HEK293 (cell line): ENCODE measurements at regions not wholly inside any gene's neighbourhood (a gene's known extent, or its start where the extent isn't known, plus 50 kb on each side); places are given as distances from the start of the nearest gene placed in this dataset.
A peak's percentile ranks its signal among the peaks of the same experiment; 100 is the strongest.

Source experiments
- CTCF ChIA-PET: fragments of 350-600 bp; formaldehyde crosslinking; extraction: SDS; loops from one replicate; lab custom pipeline; 2021; ENCODE audit warnings: antibody characterized with exemption; lab: Yijun Ruan, JAX
- POLR2A ChIA-PET: fragments of 300-600 bp; formaldehyde crosslinking; extraction: SDS; loops from one replicate; lab custom pipeline; 2020; ENCODE audit warnings: antibody characterized with exemption, inconsistent platforms; lab: Yijun Ruan, JAX
- H3K27ac ChIP-seq: fragments of 200-500 bp; sonication (Bioruptor generic); 2 replicates; pipeline ENCODE4 v1.5.1; 2014; ENCODE audit warnings: low read depth, low read length, control low read depth, inconsistent platforms; ENCODE audit errors: extremely low read depth
- H3K36me3 ChIP-seq, 2 experiments: fragments of 200-500 bp in 1 of 2; sonication (Bioruptor generic) in 1 of 2; 1 replicate in 1 of 2; 2 replicates in 1 of 2; pipeline ENCODE4 v1.5.1; 2014 to 2017; ENCODE audit warnings: inconsistent platforms in 2 of 2, low read length in 2 of 2; ENCODE audit not compliant: control insufficient read depth in 2 of 2, insufficient read depth in 1 of 2
- H3K4me1 ChIP-seq: fragments of 200-500 bp; sonication (Bioruptor generic); 2 replicates; pipeline ENCODE4 v1.5.1; 2014; ENCODE audit warnings: mild to moderate bottlenecking, low read length, inconsistent platforms; ENCODE audit not compliant: control insufficient read depth, insufficient read depth
- H3K4me3 ChIP-seq: 2 replicates; pipeline ENCODE4 v1.5.1; 2011; ENCODE audit warnings: low read depth, mild to moderate bottlenecking, control low read depth, low read length, moderate library complexity
- H3K9me3 ChIP-seq: fragments of 200-500 bp; sonication (Bioruptor generic); 2 replicates; pipeline ENCODE4 v1.5.1; 2014; ENCODE audit warnings: low read depth, low read length, inconsistent platforms; ENCODE audit not compliant: control insufficient read depth, insufficient read depth
- EGR2 ChIP-seq: fragments of 450-650 bp; formaldehyde crosslinking; IDR thresholded peaks from 2 replicates; pipeline ENCODE4 v1.5.1; 2016; ENCODE audit warnings: low read depth, missing biosample characterization, missing genetic modification characterization
- FEZF1 ChIP-seq: fragments of 450-650 bp; formaldehyde crosslinking; IDR thresholded peaks from 2 replicates; pipeline ENCODE4 v1.5.1; 2016; ENCODE audit warnings: missing biosample characterization, missing genetic modification characterization
- IKZF3 ChIP-seq: fragments of 450-650 bp; IDR thresholded peaks from 2 replicates; pipeline ENCODE4 v1.5.0; 2018; ENCODE audit warnings: missing biosample characterization, mild to moderate bottlenecking, missing genetic modification characterization, moderate library complexity
- KLF16 ChIP-seq: fragments of 450-650 bp; formaldehyde crosslinking; IDR thresholded peaks from 2 replicates; pipeline ENCODE4 v1.5.1; 2017; ENCODE audit warnings: missing biosample characterization, missing genetic modification characterization
- KLF9 ChIP-seq: fragments of 450-650 bp; formaldehyde crosslinking; IDR thresholded peaks from 2 replicates; pipeline ENCODE4 v1.5.1; 2016; ENCODE audit warnings: missing biosample characterization, missing genetic modification characterization, low read depth
- SP2 ChIP-seq: fragments of 450-650 bp; formaldehyde crosslinking; IDR thresholded peaks from 2 replicates; pipeline ENCODE4 v1.5.1; 2016; ENCODE audit warnings: missing biosample characterization, missing genetic modification characterization
- ZFHX2 ChIP-seq: fragments of 450-650 bp; formaldehyde crosslinking; conservative IDR thresholded peaks from 2 replicates; pipeline ENCODE4 v1.5.1; 2016; ENCODE audit warnings: missing biosample characterization, missing genetic modification characterization
- ZNF132 ChIP-seq: fragments of 450-650 bp; formaldehyde crosslinking; IDR thresholded peaks from 2 replicates; pipeline ENCODE4 v1.5.1; 2017; ENCODE audit warnings: missing biosample characterization, missing genetic modification characterization, borderline replicate concordance
- ZNF169 ChIP-seq: fragments of 450-650 bp; formaldehyde crosslinking; IDR thresholded peaks from 2 replicates; pipeline ENCODE4 v1.5.1; 2016; ENCODE audit warnings: missing biosample characterization, missing genetic modification characterization
- ZNF23 ChIP-seq: fragments of 450-650 bp; formaldehyde crosslinking; IDR thresholded peaks from 2 replicates; pipeline ENCODE4 v1.5.1; 2016; ENCODE audit warnings: missing biosample characterization, missing genetic modification characterization, borderline replicate concordance
- ZNF302 ChIP-seq: fragments of 450-650 bp; formaldehyde crosslinking; IDR thresholded peaks from 2 replicates; pipeline ENCODE4 v1.5.1; 2016; ENCODE audit warnings: missing biosample characterization, missing genetic modification characterization, low read depth
- ZNF350 ChIP-seq: fragments of 450-650 bp; formaldehyde crosslinking; IDR thresholded peaks from 2 replicates; pipeline ENCODE4 v1.5.0; 2017; ENCODE audit warnings: missing biosample characterization, mild to moderate bottlenecking, missing genetic modification characterization
- ZNF394 ChIP-seq: fragments of 450-650 bp; formaldehyde crosslinking; IDR thresholded peaks from 2 replicates; pipeline ENCODE4 v1.5.1; 2016; ENCODE audit warnings: missing biosample characterization, missing genetic modification characterization, mild to moderate bottlenecking, moderate library complexity, borderline replicate concordance
- ZNF529 ChIP-seq: fragments of 450-650 bp; formaldehyde crosslinking; IDR thresholded peaks from 2 replicates; pipeline ENCODE4 v1.5.1; 2017; ENCODE audit warnings: missing genetic modification characterization, missing biosample characterization; ENCODE audit not compliant: insufficient replicate concordance
- ZNF544 ChIP-seq: fragments of 450-650 bp; formaldehyde crosslinking; IDR thresholded peaks from 2 replicates; pipeline ENCODE4 v1.5.0; 2017; ENCODE audit warnings: missing biosample characterization, missing genetic modification characterization
- ZNF660 ChIP-seq: fragments of 450-650 bp; IDR thresholded peaks from 2 replicates; pipeline ENCODE4 v1.5.1; 2018; ENCODE audit warnings: missing biosample characterization, mild to moderate bottlenecking, missing genetic modification characterization
- ZNF785 ChIP-seq: fragments of 450-650 bp; formaldehyde crosslinking; IDR thresholded peaks from 2 replicates; pipeline ENCODE4 v1.5.1; 2016; ENCODE audit warnings: missing biosample characterization, missing genetic modification characterization
- ZNF843 ChIP-seq: fragments of 450-650 bp; formaldehyde crosslinking; IDR thresholded peaks from 2 replicates; pipeline ENCODE4 v1.5.1; 2016; ENCODE audit warnings: missing biosample characterization, missing genetic modification characterization
- TF ChIP-seq, protein P1 (sequence below): IDR thresholded peaks from 2 replicates; pipeline ENCODE4 v1.6.1; 2011; ENCODE audit warnings: mild to moderate bottlenecking, low read depth, low read length, borderline replicate concordance

DNA sequence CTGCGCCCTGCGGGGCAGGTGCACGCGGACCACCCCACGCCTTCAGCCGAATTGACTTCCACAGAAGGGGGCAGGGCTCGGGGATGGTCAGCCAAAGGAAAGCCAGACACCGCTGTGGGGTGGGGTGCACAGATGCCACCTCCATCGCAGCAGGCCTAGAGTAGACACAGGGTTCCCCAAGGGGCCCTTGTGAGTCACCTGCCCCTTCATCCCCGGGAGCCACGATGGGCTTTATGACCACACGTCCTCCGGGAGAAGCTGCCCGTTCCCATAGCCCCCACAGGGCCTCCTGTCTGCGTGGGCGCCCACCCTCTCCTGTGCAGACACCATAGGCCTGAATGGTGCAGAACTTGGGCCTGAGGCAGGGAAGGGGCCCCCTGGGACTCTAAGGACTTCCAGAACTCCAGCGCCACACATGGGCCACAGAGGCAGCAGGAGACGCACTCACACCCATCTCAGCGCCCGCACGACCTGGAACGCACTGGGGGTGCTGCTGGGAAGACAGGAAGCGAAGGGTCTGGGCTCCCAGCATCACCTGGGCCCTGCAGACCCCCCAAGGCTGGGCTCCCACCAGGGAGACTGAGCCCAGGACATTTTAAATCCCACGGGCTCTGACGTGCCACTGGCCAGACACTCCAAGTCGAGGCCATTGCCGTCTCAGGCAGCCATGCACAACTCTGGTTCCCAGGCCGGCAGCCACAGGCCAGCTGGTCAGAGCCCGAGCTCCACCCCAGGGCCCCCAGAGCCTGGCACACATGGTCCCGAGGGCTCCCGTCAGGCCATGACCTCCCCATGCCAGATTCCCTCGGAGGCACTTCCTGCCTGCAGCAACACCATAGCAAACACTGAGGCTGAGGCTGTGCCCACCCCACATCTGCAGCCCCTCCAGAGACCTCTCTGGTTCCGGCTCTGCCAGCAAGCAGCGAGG, 134.2 kb downstream of the DLL1 start (continued):
- TF ChIP-seq KLF9 (tag by site-specific recombination) (no peak), ZNF302 (tag by site-specific recombination) (no peak), ZNF350 (no peak), ZNF785 (tag by site-specific recombination) (no peak), FEZF1 (tag by site-specific recombination) (no peak), ZNF23 (no peak), ZNF132 (tag by site-specific recombination) (no peak), ZNF394 (tag by site-specific recombination) (no peak), ZNF843 (tag by site-specific recombination) (no peak), IKZF3 (tag by site-specific recombination) (no peak), ZNF660 (tag by site-specific recombination) (no peak), ZNF544 (no peak)
- TF ChIP-seq, protein P1, sequence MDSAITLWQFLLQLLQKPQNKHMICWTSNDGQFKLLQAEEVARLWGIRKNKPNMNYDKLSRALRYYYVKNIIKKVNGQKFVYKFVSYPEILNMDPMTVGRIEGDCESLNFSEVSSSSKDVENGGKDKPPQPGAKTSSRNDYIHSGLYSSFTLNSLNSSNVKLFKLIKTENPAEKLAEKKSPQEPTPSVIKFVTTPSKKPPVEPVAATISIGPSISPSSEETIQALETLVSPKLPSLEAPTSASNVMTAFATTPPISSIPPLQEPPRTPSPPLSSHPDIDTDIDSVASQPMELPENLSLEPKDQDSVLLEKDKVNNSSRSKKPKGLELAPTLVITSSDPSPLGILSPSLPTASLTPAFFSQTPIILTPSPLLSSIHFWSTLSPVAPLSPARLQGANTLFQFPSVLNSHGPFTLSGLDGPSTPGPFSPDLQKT = no peak
- TF ChIP-seq, all 188 proteins: peak for 0

- TF ChIP-seq ZNF169 (no peak), ZNF529 (no peak), SP2 (no peak)
- Histone ChIP-seq H3K27ac (no peak overlapping the region), H3K36me3 (no peaks in the 10 kb centered on the region), H3K9me3 (no peaks in the 10 kb centered on the region), H3K4me3 (no peak overlapping the region), H3K4me1 (peaks cover 4% of the 10 kb centered on the region)
- POLR2A ChIA-PET = no interaction called here
- CTCF ChIA-PET = no interaction called here
These were observed 135.2 kb downstream of the DLL1 start for GRCh38 chr6:170155464-170156196.

DNA sequence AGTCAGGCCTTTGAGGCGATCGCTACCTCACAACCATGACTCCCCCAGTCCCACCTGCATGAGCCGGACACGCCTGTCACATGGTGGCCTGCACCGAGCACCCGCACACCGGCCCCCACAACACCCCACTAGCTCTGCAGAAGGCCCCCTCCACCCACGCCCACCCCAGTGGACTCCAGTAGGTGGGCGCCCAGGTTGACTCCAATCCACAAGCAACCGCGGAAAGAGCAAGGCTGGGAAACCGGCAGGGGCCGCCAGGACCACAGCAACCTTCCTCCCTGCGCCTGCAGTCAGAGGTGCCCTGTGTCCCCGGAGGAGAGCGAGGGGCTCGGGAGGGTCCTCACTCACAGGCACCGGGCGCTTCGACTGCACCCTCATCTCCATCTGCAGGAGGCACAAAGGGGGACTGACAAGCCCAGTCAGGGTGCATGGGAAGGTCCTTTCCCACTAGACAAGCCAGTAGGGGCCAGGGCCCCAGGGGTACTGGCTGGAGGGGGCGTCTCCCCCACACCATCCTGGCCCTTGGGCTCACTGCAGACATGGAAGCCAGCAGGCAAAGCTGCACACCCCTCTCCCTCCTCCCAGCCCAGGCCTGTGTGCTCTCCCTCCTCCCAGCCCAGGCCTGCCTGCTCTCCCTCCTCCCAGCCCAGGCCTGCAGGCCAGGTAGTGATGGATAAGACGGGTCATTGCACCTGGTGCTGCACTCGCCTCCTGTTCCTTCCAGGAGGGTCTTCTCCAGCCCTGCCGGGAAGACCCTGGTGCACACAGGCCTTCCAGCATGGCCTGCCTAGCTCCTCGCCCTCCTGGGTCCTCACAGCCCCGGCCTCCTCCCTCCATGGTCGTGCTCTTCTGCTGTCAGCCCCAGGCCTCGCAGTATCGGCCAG, 137.2 kb downstream of the DLL1 start:
- Histone ChIP-seq H3K4me3 (no peak overlapping the region), H3K9me3 (no peaks in the 10 kb centered on the region), H3K27ac (no peak overlapping the region), H3K4me1 (peaks cover 4% of the 10 kb centered on the region), H3K36me3 (no peaks in the 10 kb centered on the region)
- CTCF ChIA-PET = no interaction called here
- TF ChIP-seq KLF16 (no peak), ZFHX2 (tag by site-specific recombination) (peak; percentile 56), EGR2 (peak; percentile 39; the same call in 1 of the 2 replicates)
- POLR2A ChIA-PET = no interaction called here
